GF-D8 (cell line): ENCODE measurements at regions not wholly inside any gene's neighbourhood (a gene's known extent, or its start where the extent isn't known, plus 50 kb on each side); places are given as distances from the start of the nearest gene placed in this dataset.

Experiments used
- DNase-seq: peaks from one replicate; lab custom pipeline; 2025; lab: John Stamatoyannopoulos, UW

DNA sequence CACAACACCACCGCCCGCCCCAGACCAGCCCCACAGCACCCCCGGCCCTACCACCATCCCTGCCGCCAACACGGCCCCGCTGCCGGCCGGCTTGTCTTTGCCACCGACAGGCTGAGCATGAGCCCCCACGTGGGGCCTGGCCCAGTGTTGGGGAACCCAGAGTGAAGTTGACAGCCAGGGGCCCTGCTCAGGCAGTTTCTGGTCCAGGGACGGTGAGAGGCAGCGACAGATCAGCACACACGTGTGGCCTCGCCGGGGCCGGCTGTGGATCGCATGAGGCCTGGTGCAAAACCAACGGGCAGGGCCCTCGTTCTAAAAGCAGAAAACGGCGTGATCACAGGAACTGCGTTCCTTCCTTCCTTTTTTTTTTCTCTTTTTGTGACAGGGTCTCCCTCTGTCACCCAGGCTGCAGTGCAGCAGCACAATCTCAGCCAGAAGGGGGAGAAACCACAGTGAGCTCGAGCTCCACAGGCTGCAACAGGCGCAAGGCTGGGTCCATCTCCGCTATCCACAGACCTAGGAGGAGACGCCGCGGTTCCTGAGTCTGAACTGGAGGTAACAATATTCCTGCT lies 50.5 kb upstream of the FBRSL1 start:
- DNase-seq = peak; percentile 49

GRCh38 chr12:132438726-132439125 lies 51.2 kb upstream of the FBRSL1 start:
- no peak for DNase-seq

- no peak for DNase-seq
Observed at GRCh38 chr12:132437943-132438700, 51.8 kb upstream of the FBRSL1 start.

DNA sequence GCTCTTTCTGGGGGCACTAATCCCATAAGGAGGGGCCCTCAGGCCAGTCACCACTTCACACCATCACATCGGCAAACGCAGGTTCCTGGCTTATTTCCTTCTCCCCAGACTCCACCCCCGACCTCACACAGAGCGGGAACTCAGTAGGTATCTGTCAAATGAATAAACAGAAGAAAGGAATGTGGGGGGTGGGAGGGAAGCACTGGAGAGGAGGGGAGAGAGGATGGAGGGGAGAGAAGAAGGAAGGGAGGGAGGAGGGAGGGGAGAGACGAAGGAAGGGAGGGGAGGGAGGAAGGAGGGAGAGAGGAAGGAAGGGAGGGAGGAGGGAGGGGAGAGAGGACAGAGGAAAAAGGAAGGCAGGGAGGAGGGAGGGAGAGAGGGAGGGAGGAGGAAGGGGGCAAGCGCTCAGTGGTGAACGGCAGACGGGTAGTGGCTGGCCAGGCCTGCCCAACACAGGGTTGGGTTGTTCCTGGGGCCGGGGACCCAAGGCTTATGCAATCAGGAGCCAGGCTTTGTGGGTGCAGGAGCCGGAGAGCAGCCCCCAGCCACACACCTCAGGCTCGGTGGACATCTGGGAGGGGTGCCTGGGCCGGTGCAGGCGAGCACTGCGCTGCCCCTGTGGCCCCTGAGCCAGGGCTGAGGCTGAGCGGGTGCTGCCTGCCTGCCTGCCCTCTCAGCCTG lies 52.6 kb upstream of the FBRSL1 start:
- no peak for DNase-seq

GRCh38 chr12:132436791-132437251 lies 53.1 kb upstream of the FBRSL1 start:
- DNase-seq = no peak

GRCh38 chr12:132435486-132436187 lies 54.3 kb upstream of the FBRSL1 start:
- no peak for DNase-seq

DNA sequence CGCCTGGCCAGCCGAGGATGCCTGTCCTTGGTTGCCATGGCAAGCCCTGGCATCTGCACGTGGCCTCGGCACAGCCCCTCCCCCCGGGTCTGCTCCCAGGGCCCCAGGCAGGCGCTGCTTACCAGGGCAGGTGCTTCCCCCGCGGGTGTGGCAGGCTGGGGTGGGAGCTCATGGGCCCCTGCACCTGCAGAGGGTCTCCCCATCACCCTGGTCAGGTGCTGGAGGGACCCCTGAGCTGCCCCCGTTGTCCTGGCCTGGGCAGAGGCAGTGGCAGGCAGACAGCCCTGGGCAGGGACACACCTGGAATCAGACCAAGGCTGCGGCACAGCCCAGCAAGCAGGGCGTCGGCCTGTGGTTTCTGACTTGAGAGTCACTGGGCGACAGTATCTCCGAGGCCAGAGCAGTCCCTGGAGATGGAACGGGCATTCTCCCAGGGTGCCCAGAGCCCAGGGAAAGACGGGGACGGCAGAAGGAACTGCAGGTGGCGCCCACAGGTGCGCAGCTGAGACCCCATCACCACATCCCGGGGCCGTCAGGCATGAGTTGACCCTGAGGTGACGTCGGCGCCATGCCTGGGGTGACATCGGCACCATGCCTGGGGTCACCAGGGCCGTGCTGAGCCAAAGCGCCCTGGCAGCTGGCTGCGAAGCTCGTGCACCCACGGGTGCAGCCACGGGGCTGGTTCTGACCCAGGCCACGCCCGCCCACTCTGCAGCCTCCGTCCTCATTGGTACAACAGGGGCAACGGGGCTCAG lies 56.1 kb upstream of the FBRSL1 start:
- DNase-seq = no peak

DNA sequence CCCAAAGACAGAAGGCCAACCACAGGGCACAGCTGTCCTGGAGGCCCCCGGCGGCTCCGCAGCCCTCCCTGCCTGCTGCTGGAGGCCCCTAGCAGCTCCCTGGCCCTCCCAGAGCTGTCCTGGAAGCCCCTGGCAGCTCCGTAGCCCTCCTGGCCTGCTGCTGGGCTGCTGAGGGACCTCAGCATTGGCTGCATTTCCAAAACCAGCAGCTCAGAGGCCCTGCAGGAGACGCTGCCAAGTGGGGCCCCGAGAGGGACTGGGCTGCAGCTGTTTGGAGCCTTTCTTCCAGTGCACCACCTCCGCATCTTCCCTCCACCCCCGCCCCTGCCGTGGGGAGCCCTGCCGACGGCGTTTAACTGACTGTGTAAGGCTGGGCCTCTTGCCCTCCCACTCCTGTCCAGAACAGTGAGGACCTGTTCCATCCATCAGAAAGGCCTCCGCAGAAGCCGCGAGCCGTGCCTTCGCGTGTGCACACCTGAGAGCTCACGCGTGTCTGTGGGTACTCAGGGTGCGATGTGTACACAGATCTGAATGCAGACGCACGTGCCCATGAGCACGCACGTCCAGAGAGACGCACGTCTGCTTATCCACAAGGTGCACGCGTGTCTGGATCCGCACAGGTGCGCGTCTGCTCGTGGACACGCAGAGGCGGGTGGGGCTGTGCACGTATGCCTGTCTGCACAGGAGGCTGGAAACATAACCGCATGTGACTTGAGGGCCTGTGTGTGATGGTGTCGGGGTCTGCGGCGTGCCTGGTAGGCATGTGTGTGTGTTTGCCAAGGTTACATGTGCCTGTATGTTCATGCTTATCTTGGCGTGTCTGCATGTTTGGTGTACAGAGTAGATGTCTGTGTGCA lies 57.0 kb upstream of the FBRSL1 start:
- DNase-seq = no peak

GRCh38 chr12:132432126-132432705 lies 57.7 kb upstream of the FBRSL1 start:
- DNase-seq = no peak

- DNase-seq = no peak
Observed at GRCh38 chr12:132430838-132431774, 58.8 kb upstream of the FBRSL1 start.

GRCh38 chr12:132429946-132430643 lies 59.9 kb upstream of the FBRSL1 start:
- peak; percentile 39 for DNase-seq

DNA sequence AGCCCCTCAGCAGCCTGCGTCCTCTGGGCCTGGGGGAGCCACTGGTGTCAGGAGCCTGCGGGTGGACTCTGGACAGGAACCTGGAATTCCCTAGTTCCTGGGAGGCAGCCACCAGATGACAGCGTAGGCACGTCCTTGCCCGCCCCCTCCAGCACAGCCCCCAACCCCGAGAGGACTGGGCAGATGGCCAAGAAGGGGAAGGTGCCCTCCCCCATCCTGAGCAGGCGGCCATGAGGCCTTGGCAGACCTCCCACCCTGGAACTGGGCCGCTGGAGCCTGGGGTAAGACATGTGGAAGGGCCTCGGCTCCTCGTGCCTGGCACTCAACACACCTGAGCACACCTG lies 60.4 kb upstream of the FBRSL1 start:
- DNase-seq = no peak

DNA sequence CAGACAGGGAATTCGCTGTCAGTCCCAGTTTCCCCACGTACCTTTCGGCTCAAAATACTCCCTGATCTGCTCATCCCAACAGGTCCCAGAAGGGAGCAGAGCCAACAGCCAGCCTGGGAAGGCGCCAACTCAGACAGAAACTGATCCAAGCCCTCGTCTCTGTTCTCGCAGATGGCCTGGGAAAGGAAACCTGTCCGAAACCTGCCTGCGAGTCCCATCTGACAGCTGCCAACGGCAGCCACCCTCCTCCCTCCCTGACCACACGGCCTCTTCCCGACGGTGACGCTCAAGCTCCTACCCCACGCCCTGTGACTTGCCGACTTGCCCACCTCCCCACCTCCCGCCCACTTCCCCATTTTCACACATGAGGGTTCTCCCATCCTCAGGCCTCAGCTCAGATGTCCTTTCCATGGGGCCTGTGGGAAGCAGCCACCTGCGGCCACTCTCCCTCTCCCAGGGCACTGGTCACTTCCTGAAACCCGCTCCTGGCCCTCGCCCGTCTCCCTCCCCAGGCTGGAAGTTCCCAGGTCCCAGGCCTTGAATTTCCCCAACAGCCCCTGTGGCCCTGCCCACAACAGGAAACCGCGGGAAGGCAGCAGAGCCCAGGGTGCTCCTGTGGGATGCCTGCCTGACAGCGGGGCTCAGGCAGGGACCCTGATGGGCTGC lies 60.9 kb upstream of the FBRSL1 start:
- peak; percentile 33 for DNase-seq

GRCh38 chr12:132427999-132428935 lies 61.7 kb upstream of the FBRSL1 start:
- DNase-seq = no peak

- DNase-seq = no peak
Observed at GRCh38 chr12:132427174-132427768, 62.7 kb upstream of the FBRSL1 start.

GRCh38 chr12:132426349-132427173 lies 63.4 kb upstream of the FBRSL1 start:
- DNase-seq = no peak
